ENCODE measurements at regions not wholly inside any gene's neighbourhood (a gene's known extent, or its start where the extent isn't known, plus 50 kb on each side); places are given as distances from the start of the nearest gene placed in this dataset.

GRCh38 chr5:16013334-16014065 is 166.1 kb downstream of the MARCHF11 start:
- Histone ChIP-seq H3K4me1 (ENCODE audit: control insufficient read depth, low read length) (no peaks in the 10 kb centered on the region), H3K4me3 (ENCODE audit: low read length) (no peak overlapping the region), H3F3A (ENCODE audit: control insufficient read depth, insufficient read depth) (no peaks in the 10 kb centered on the region), H4K20me1 (ENCODE audit: control insufficient read depth, insufficient read depth, low read depth, low read length) (no peaks in the 10 kb centered on the region), H3K4me2 (ENCODE audit: low read length) (no peak overlapping the region), H3K27ac (ENCODE audit: low read depth, low read length) (no peak overlapping the region), H3K9me2 (replicated peaks; ENCODE audit: control insufficient read depth, low read length) (no peaks in the 10 kb centered on the region), H3K27me3 (ENCODE audit: control insufficient read depth, low read length) (no peaks in the 10 kb centered on the region), H3K36me3 (ENCODE audit: control insufficient read depth, low read length) (no peaks in the 10 kb centered on the region), H3K79me2 (ENCODE audit: control insufficient read depth, low read length) (no peaks in the 10 kb centered on the region), H3K9me3 (ENCODE audit: control insufficient read depth, insufficient read depth, low read length) (peaks cover 10% of the 10 kb centered on the region)
- no peak for TF ChIP-seq EZH2phosphoT487 (IDR thresholded peaks at IDR 0.05; ENCODE audit: borderline replicate concordance, low read length)
- TF ChIP-seq CTCF (IDR thresholded peaks at IDR 0.05; ENCODE audit: low read depth, low read length, poor library complexity, severe bottlenecking) = no peak

GRCh38 chr5:16009256-16009655 is 170.3 kb downstream of the MARCHF11 start:
- Histone ChIP-seq H3K4me2 (ENCODE audit: low read length) (no peak overlapping the region), H4K20me1 (ENCODE audit: control insufficient read depth, insufficient read depth, low read depth, low read length) (no peaks in the 10 kb centered on the region), H3K4me3 (ENCODE audit: low read length) (no peak overlapping the region), H3K27me3 (ENCODE audit: control insufficient read depth, low read length) (no peaks in the 10 kb centered on the region), H3K4me1 (ENCODE audit: control insufficient read depth, low read length) (peaks cover 5% of the 10 kb centered on the region; the same call in 1 of the 2 replicates), H3K36me3 (ENCODE audit: control insufficient read depth, low read length) (no peaks in the 10 kb centered on the region), H3F3A (ENCODE audit: control insufficient read depth, insufficient read depth) (no peaks in the 10 kb centered on the region), H3K9me3 (ENCODE audit: control insufficient read depth, insufficient read depth, low read length) (peaks cover 10% of the 10 kb centered on the region), H3K27ac (ENCODE audit: low read depth, low read length) (no peak overlapping the region), H3K9me2 (replicated peaks; ENCODE audit: control insufficient read depth, low read length) (no peaks in the 10 kb centered on the region), H3K79me2 (ENCODE audit: control insufficient read depth, low read length) (no peaks in the 10 kb centered on the region)
- no peak for TF ChIP-seq CTCF (IDR thresholded peaks at IDR 0.05; ENCODE audit: low read depth, low read length, poor library complexity, severe bottlenecking)
- TF ChIP-seq EZH2phosphoT487 (IDR thresholded peaks at IDR 0.05; ENCODE audit: borderline replicate concordance, low read length) = no peak

GRCh38 chr5:16007750-16008415 is 171.7 kb downstream of the MARCHF11 start:
- Histone ChIP-seq H3K27me3 (ENCODE audit: control insufficient read depth, low read length) (no peaks in the 10 kb centered on the region), H3K4me2 (ENCODE audit: low read length) (no peak overlapping the region), H4K20me1 (ENCODE audit: control insufficient read depth, insufficient read depth, low read depth, low read length) (no peaks in the 10 kb centered on the region), H3K27ac (ENCODE audit: low read depth, low read length) (no peak overlapping the region), H3F3A (ENCODE audit: control insufficient read depth, insufficient read depth) (no peaks in the 10 kb centered on the region), H3K36me3 (ENCODE audit: control insufficient read depth, low read length) (no peaks in the 10 kb centered on the region), H3K4me3 (ENCODE audit: low read length) (no peak overlapping the region), H3K9me2 (replicated peaks; ENCODE audit: control insufficient read depth, low read length) (no peaks in the 10 kb centered on the region), H3K4me1 (ENCODE audit: control insufficient read depth, low read length) (peaks cover 5% of the 10 kb centered on the region; the same call in 1 of the 2 replicates), H3K9me3 (ENCODE audit: control insufficient read depth, insufficient read depth, low read length) (peaks cover 10% of the 10 kb centered on the region), H3K79me2 (ENCODE audit: control insufficient read depth, low read length) (no peaks in the 10 kb centered on the region)
- TF ChIP-seq EZH2phosphoT487 (IDR thresholded peaks at IDR 0.05; ENCODE audit: borderline replicate concordance, low read length) (no peak), CTCF (IDR thresholded peaks at IDR 0.05; ENCODE audit: low read depth, low read length, poor library complexity, severe bottlenecking) (no peak)

Measured in DOHH2 (cell line).